Adrenal gland (tissue), 5 donors: ENCODE measurements at regions not wholly inside any gene's neighbourhood (a gene's known extent, or its start where the extent isn't known, plus 50 kb on each side); places are given as distances from the start of the nearest gene placed in this dataset.

ENCODE experiments used
- POLR2A ChIP-seq, 2 donors: fragments of 450-650 bp; IDR thresholded peaks; one replicate each; pipeline ENCODE4 v1.6.1; 2017; ENCODE audit warnings: antibody characterized with exemption in 2 of 2, mild to moderate bottlenecking in 2 of 2, moderate library complexity in 1 of 2
- TF ChIP-seq, protein P1 (sequence below), 6 experiments: fragments of 450-650 bp in 4 of 6; fragments of 200-600 bp in 2 of 6; sonication (generic) in 1 of 6; IDR thresholded peaks; 1 replicate in 5 of 6; 2 replicates in 1 of 6; pipeline versions ENCODE4 v1.5.1 to v1.8.0; 2016 to 2021; ENCODE audit warnings: antibody characterized with exemption in 6 of 6, mild to moderate bottlenecking in 2 of 6, moderate library complexity in 1 of 6
- donor health status: DM: no; HTN: no; CAD: no.

DNA sequence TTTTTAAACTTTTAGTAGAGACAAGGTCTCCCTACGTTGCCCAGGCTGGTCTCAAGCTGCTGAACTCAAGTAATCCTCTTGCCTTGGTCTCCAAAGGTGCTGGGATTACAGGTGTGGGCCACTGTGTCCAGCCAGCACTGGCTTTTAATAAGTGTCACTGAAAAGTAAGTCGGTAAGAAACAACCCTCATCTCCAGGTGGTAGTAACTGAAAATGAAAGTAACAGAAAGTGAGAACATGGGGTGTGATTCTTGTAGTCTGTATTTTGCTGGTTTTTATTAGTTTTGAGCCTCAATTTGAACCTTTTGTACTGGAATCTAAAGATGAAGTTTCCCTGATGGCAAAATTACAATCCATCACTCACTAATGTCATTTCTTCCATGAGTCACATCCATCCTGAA, 238.1 kb upstream of the AGA start:
- TF ChIP-seq, protein P1, sequence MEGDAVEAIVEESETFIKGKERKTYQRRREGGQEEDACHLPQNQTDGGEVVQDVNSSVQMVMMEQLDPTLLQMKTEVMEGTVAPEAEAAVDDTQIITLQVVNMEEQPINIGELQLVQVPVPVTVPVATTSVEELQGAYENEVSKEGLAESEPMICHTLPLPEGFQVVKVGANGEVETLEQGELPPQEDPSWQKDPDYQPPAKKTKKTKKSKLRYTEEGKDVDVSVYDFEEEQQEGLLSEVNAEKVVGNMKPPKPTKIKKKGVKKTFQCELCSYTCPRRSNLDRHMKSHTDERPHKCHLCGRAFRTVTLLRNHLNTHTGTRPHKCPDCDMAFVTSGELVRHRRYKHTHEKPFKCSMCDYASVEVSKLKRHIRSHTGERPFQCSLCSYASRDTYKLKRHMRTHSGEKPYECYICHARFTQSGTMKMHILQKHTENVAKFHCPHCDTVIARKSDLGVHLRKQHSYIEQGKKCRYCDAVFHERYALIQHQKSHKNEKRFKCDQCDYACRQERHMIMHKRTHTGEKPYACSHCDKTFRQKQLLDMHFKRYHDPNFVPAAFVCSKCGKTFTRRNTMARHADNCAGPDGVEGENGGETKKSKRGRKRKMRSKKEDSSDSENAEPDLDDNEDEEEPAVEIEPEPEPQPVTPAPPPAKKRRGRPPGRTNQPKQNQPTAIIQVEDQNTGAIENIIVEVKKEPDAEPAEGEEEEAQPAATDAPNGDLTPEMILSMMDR (IDR thresholded peaks at IDR 0.05) = no peak
- TF ChIP-seq POLR2A (IDR thresholded peaks at IDR 0.05) = no peak
